Omental fat pad (tissue), 3 donors: ENCODE measurements at regions not wholly inside any gene's neighbourhood (a gene's known extent, or its start where the extent isn't known, plus 50 kb on each side); places are given as distances from the start of the nearest gene placed in this dataset.

Experiments used
- ATAC-seq: fragments of 150-250 bp; one replicate; pipeline ENCODE4 v1.9.1; 2016; ENCODE audit warnings: mild to moderate bottlenecking, moderate library complexity; ENCODE audit not compliant: low FRiP score
- DNase-seq: peaks from one replicate; pipeline ENCODE4 v3.0.0-alpha.2; 2019; ENCODE audit warnings: low spot score
- CTCF ChIP-seq, 3 donors: fragments of 450-650 bp; IDR thresholded peaks; one replicate each; pipeline ENCODE4 v1.5.1; 2016 to 2017; ENCODE audit warnings: antibody characterized with exemption in 3 of 3, mild to moderate bottlenecking in 3 of 3, moderate library complexity in 2 of 3

DNA sequence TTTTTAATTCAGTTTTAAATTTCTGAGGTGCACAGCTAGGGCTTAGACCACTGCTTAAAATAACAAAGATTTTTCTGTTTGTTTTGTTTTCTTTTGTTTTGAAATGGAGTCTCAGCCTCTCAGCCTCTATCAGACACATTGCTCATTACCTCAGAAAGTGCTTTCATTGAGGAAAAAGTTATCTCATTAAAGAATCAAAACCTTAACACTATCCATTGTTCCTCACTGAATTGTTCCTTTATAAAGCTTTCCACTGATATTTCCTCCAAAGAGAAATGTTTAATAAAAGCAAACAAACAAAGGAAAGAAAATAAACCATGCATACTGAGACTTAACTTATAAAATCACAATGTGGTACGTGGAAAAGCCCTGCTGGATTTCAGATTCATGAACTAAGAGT lies 63.8 kb downstream of the SIPA1L2 start:
- DNase-seq = no peak
- ATAC-seq = no peak
- no peak for TF ChIP-seq CTCF (IDR thresholded peaks at IDR 0.05)

- DNase-seq (no peak), ATAC-seq (no peak)
- TF ChIP-seq CTCF (IDR thresholded peaks at IDR 0.05) = no peak
Observed at GRCh38 chr1:232562855-232563510, 67.0 kb downstream of the SIPA1L2 start.

DNA sequence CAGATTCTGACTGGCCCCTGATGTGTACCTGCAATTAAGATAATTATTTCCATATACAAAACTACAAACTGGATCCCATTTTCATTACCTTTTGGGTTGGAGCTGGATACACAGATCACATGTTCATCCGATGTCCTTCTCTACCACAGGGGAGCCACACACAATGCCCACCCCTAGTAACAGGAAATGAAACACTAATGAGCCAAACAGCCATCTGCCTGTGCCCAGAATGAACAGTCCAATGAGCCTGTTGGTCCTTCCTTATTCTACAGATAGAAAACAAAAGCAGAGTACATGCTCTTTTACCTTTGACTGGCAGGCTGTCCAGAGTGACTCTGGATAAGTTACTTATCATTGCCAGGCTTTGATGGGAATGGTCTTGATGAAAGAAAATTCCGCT lies 68.6 kb downstream of the SIPA1L2 start:
- ATAC-seq = no peak
- DNase-seq = no peak
- no peak for TF ChIP-seq CTCF (IDR thresholded peaks at IDR 0.05)

DNA sequence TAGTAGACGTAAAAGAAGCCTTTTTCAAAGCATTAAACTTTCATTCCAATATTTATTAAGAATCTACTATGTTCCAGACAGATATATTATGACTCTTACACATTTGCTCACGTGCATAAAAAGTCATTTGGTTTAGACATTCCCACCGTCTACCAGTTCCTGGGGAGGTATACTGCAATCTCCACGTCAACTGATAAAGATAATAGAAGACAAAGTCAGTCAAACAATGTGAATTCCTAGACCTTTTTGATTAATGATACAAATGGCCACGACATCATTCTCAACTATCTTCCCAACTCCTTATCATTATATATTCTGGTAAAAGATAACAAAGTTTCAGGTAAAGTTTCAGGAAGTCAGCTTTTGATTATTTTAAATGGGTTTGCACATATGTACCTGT lies 69.0 kb downstream of the SIPA1L2 start:
- no peak for TF ChIP-seq CTCF (IDR thresholded peaks at IDR 0.05)
- DNase-seq (no peak), ATAC-seq (no peak)

DNA sequence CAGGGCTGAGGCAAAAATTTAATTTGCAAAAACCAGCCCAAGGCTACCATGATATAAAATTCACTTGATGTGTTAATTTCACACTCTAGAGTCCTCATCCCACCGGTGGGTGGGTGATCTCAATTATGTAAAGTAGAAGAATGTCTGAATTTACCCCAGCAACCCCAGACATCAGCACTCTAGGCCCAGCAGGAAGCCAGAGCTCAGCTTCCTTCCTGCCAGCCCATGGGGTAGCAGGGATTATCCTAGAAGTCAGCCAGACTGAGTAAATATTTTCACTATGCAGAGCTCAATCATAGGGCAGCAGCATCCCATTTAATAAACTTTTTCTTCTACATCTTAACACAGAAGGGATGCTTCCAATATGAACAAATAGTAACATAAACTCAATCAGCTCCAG lies 71.0 kb downstream of the SIPA1L2 start:
- no peak for ATAC-seq
- TF ChIP-seq CTCF (IDR thresholded peaks at IDR 0.05) = no peak
- DNase-seq = no peak

DNA sequence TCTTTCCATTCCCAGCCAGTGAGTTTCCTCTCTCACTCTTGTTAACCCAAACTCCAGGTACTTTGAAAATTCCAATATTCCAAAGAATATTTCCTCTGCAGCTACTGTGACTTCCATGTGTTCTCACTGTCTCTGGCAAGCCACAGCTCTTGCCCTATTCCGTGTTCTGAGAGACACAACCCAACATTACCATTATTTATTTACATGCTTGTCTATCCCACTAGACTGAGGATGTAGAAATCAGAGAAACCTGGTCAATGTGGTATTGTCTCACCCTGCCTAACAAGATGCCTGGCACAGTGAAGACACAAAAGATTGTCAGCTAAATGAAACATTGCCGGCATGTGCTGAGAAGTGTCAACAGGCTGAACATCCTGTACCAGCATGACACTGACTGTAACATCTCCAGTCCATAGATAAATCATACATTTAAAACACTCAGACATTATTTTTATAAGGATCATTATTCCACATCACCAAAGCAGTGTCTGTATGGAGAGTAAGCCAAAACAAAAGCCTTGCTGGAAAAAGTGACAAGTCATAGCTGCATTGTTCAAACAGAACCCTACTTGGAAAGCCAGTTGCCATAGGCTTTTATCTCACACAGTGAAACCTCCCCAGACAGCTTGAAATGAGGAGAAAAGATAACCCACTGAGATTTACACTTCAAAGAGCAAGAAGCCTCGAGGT lies 72.3 kb downstream of the SIPA1L2 start:
- no peak for ATAC-seq
- no peak for TF ChIP-seq CTCF (IDR thresholded peaks at IDR 0.05)

DNA sequence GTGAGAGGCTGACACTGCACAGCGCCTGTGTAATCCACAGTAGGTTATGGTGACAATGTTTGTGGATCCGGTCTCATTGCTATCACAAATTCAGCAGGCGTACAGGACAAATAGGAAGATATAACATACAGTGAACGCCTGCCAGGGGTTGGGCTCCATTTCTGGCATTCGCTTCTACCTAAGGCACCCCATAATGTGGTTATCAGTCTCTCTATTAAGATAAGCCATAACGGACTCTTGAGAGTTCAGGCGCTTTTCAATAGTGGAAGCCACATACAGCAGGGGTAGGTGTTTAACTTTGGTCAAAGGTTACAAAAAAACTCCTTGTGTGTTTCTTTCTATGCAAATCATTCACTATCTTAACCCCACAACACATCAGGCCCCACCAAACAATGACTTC lies 72.8 kb downstream of the SIPA1L2 start:
- DNase-seq (no peak), ATAC-seq (no peak)

More for the DNA sequence above, 72.3 kb downstream of the SIPA1L2 start:
- no peak for DNase-seq

More for the DNA sequence above, 72.8 kb downstream of the SIPA1L2 start:
- no peak for TF ChIP-seq CTCF (IDR thresholded peaks at IDR 0.05)
